Suprapubic skin (tissue), 4 donors: ENCODE measurements at regions not wholly inside any gene's neighbourhood (a gene's known extent, or its start where the extent isn't known, plus 50 kb on each side); places are given as distances from the start of the nearest gene placed in this dataset.

Experiments
- DNase-seq, 2 donors: peaks; one replicate each; pipeline ENCODE4 v3.0.0-alpha.2; 2019; ENCODE audit warnings: low spot score in 2 of 2
- H3K27ac ChIP-seq: fragments of 200-600 bp; sonication (generic); one replicate; pipeline ENCODE4 v1.5.1; 2019
- H3K27me3 ChIP-seq: fragments of 200-600 bp; sonication (generic); one replicate; pipeline ENCODE4 v1.5.1; 2019
- H3K36me3 ChIP-seq: fragments of 200-600 bp; sonication (generic); one replicate; pipeline ENCODE4 v1.5.1; 2019
- H3K4me1 ChIP-seq: fragments of 200-600 bp; sonication (generic); one replicate; pipeline ENCODE4 v1.5.1; 2019
- H3K4me3 ChIP-seq: fragments of 200-600 bp; sonication (generic); one replicate; pipeline ENCODE4 v1.5.1; 2019; ENCODE audit warnings: mild to moderate bottlenecking
- H3K9me3 ChIP-seq: fragments of 200-600 bp; sonication (generic); one replicate; pipeline ENCODE4 v1.5.1; 2019
- EP300 ChIP-seq: sonication (generic); formaldehyde crosslinking; IDR thresholded peaks from one replicate; pipeline ENCODE4 v1.6.1; 2017; ENCODE audit warnings: antibody characterized with exemption
- POLR2A ChIP-seq, 2 donors: fragments of 450-650 bp; IDR thresholded peaks; one replicate each; pipeline ENCODE4 v1.6.1; 2017; ENCODE audit warnings: antibody characterized with exemption in 2 of 2, mild to moderate bottlenecking in 2 of 2, moderate library complexity in 2 of 2
- POLR2AphosphoS5 ChIP-seq, 3 donors: sonication (generic); formaldehyde crosslinking; IDR thresholded peaks; one replicate each; pipeline ENCODE4 v1.6.1; 2017; ENCODE audit warnings: antibody characterized with exemption in 3 of 3
- WGBS: methylation state at CpG from one replicate; pipeline ENCODE4 v1.1.5; 2018; 5-methylcytosine and 5-hydroxymethylcytosine counted together
- TF ChIP-seq, protein P1 (sequence below), 2 donors: fragments of 200-600 bp in 1 of 2; fragments of 450-650 bp in 1 of 2; sonication (generic) in 1 of 2; IDR thresholded peaks; one replicate each; pipeline ENCODE4 v1.5.1; 2016 to 2019; ENCODE audit warnings: antibody characterized with exemption in 2 of 2, mild to moderate bottlenecking in 1 of 2, moderate library complexity in 1 of 2

DNA sequence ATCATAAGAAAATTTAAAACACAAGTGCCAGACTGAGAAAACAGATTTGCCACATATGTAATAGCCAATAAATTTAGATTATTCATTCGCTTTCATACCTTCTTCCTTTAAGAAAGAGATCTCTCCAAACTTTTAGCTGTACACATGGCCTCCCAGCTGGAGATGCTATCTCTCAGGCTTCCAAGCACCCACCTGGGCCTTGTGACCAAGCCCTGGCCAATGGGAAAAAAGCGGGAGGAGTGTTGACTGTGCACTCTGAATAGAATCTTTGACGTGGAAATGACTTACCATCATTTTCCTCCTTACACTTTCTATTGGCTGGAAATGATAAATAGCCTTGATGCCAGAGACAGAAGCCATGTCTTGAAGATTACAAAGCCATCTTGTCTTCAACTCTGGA lies 1106.6 kb downstream of the TBL1XR1 start:
- no peak overlapping the region for H3K4me3 ChIP-seq
- 41% methylated on average over 3 of the region's 3 CpGs for WGBS
- no peaks in the 10 kb centered on the region for H3K27me3 ChIP-seq
- H3K4me1 ChIP-seq, result no peaks in the 10 kb centered on the region
- no peak overlapping the region for H3K27ac ChIP-seq
- H3K9me3 ChIP-seq, result no peaks in the 10 kb centered on the region
- no peaks in the 10 kb centered on the region for H3K36me3 ChIP-seq
- DNase-seq, result no peak
- TF ChIP-seq, protein P1, sequence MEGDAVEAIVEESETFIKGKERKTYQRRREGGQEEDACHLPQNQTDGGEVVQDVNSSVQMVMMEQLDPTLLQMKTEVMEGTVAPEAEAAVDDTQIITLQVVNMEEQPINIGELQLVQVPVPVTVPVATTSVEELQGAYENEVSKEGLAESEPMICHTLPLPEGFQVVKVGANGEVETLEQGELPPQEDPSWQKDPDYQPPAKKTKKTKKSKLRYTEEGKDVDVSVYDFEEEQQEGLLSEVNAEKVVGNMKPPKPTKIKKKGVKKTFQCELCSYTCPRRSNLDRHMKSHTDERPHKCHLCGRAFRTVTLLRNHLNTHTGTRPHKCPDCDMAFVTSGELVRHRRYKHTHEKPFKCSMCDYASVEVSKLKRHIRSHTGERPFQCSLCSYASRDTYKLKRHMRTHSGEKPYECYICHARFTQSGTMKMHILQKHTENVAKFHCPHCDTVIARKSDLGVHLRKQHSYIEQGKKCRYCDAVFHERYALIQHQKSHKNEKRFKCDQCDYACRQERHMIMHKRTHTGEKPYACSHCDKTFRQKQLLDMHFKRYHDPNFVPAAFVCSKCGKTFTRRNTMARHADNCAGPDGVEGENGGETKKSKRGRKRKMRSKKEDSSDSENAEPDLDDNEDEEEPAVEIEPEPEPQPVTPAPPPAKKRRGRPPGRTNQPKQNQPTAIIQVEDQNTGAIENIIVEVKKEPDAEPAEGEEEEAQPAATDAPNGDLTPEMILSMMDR (IDR thresholded peaks at IDR 0.05), result no peak
- TF ChIP-seq POLR2AphosphoS5 (IDR thresholded peaks at IDR 0.05) (no peak), EP300 (no peak), POLR2A (IDR thresholded peaks at IDR 0.05) (no peak)

DNA sequence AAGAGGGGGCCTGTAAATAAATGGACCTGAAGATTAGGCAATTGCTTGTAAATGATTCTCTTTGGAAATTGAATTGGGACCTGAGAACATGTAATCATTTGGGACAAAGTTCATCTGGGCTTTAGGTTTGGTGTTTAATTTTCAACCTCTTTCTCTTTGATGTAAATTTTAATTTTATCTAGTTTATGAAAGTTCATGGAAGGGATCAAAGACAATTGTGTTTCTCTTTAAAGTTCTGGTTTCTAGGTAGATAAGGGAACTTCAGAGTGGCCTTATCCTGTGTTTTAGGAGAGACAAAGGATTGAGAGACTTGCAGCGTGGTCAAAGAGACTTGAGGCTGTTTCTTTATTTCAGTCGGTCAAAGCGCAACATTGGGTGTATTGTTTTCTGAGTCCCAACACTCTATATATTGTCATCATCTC lies 1108.3 kb downstream of the TBL1XR1 start:
- 87% methylated on average over 3 of the region's 3 CpGs for WGBS

GRCh38 chr3:176087066-176087697 lies 1110.1 kb downstream of the TBL1XR1 start:
- no peak for DNase-seq
- H3K4me3 ChIP-seq, result no peak overlapping the region
- H3K27me3 ChIP-seq, result no peaks in the 10 kb centered on the region
- 35% methylated on average over 2 of the region's 2 CpGs for WGBS
- H3K4me1 ChIP-seq, result no peaks in the 10 kb centered on the region
- no peaks in the 10 kb centered on the region for H3K9me3 ChIP-seq
- no peak overlapping the region for H3K27ac ChIP-seq
- TF ChIP-seq EP300 (no peak), POLR2AphosphoS5 (IDR thresholded peaks at IDR 0.05) (no peak), POLR2A (IDR thresholded peaks at IDR 0.05) (no peak)
- TF ChIP-seq, protein P1 (IDR thresholded peaks at IDR 0.05), result no peak
- H3K36me3 ChIP-seq, result no peaks in the 10 kb centered on the region

More for the DNA sequence above, 1108.3 kb downstream of the TBL1XR1 start:
- TF ChIP-seq EP300, result no peak
- TF ChIP-seq, protein P1 (IDR thresholded peaks at IDR 0.05), result no peak
- no peak for TF ChIP-seq POLR2A (IDR thresholded peaks at IDR 0.05)
- Histone ChIP-seq H3K27ac (no peak overlapping the region), H3K36me3 (no peaks in the 10 kb centered on the region), H3K4me3 (no peak overlapping the region), H3K27me3 (no peaks in the 10 kb centered on the region), H3K9me3 (no peaks in the 10 kb centered on the region), H3K4me1 (no peaks in the 10 kb centered on the region)
- no peak for DNase-seq

GRCh38 chr3:176079785-176080184 lies 1117.5 kb downstream of the TBL1XR1 start:
- 0% methylated on average over 1 of the region's 1 CpG for WGBS
- no peaks in the 10 kb centered on the region for H3K36me3 ChIP-seq
- no peak for DNase-seq
- H3K27ac ChIP-seq, result no peak overlapping the region
- no peak overlapping the region for H3K4me3 ChIP-seq
- no peaks in the 10 kb centered on the region for H3K9me3 ChIP-seq
- H3K4me1 ChIP-seq, result no peaks in the 10 kb centered on the region
- H3K27me3 ChIP-seq, result no peaks in the 10 kb centered on the region
- TF ChIP-seq EP300 (no peak), POLR2AphosphoS5 (IDR thresholded peaks at IDR 0.05) (no peak), POLR2A (IDR thresholded peaks at IDR 0.05) (no peak)
- TF ChIP-seq, protein P1 (IDR thresholded peaks at IDR 0.05), result no peak

DNA sequence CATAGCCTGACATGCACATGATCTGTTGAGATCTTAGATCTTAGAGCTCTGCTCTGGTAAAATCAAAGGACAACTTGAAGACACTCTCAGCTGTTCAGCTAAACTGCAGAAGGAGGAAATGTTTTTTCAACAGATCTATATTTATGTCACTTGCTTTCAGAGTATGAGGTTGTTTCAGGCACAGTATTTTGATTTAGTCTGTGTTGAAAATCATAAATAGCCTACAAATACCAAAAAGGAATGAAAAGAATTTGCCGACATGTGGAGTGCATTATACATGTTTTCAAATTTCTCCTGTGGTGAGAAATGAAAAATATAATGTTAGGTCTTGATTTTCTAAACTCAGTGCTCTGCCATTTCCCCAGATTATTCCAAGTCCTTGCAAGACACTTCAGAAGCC lies 1118.4 kb downstream of the TBL1XR1 start:
- H3K9me3 ChIP-seq, result no peaks in the 10 kb centered on the region
- H3K36me3 ChIP-seq, result no peaks in the 10 kb centered on the region
- no peak overlapping the region for H3K27ac ChIP-seq
- no peak for TF ChIP-seq POLR2A (IDR thresholded peaks at IDR 0.05)
- TF ChIP-seq, protein P1 (IDR thresholded peaks at IDR 0.05), result no peak
- no peak for TF ChIP-seq EP300
- no peak for TF ChIP-seq POLR2AphosphoS5 (IDR thresholded peaks at IDR 0.05)
- H3K4me3 ChIP-seq, result no peak overlapping the region
- no peaks in the 10 kb centered on the region for H3K27me3 ChIP-seq
- H3K4me1 ChIP-seq, result no peaks in the 10 kb centered on the region
- no peak for DNase-seq
- 53% methylated on average over 1 of the region's 1 CpG for WGBS
